Neural crest cell (in vitro differentiated cells): ENCODE measurements at regions not wholly inside any gene's neighbourhood (a gene's known extent, or its start where the extent isn't known, plus 50 kb on each side); places are given as distances from the start of the nearest gene placed in this dataset.

Source experiments
- DNase-seq: peaks from one replicate; pipeline ENCODE4 v3.0.0; 2021; ENCODE audit warnings: low read depth, mixed read lengths, low spot score
- H3K27ac Mint-ChIP-seq: one replicate; pipeline ENCODE4 v1.8.0; 2021; ENCODE audit warnings: mild to moderate bottlenecking, mixed read lengths; ENCODE audit not compliant: unreplicated experiment
- H3K27me3 Mint-ChIP-seq: 2 replicates; pipeline ENCODE4 v1.8.0; 2021; ENCODE audit warnings: low read depth, mild to moderate bottlenecking, mixed read lengths
- H3K36me3 Mint-ChIP-seq: 2 replicates; pipeline ENCODE4 v1.8.0; 2021; ENCODE audit warnings: low read depth, mild to moderate bottlenecking, mixed read lengths
- H3K4me1 Mint-ChIP-seq: 2 replicates; pipeline ENCODE4 v1.8.0; 2021; ENCODE audit warnings: mixed read lengths
- H3K4me3 Mint-ChIP-seq: one replicate; pipeline ENCODE4 v1.8.0; 2021; ENCODE audit warnings: mild to moderate bottlenecking, mixed read lengths
- H3K9me3 Mint-ChIP-seq: 2 replicates; pipeline ENCODE4 v1.8.0; 2021; ENCODE audit warnings: mixed read lengths
- TF ChIP-seq, protein P1 (sequence below): fragments of 200-600 bp; sonication (generic); conservative IDR thresholded peaks from 2 replicates; pipeline ENCODE4 v1.5.0; 2021; ENCODE audit warnings: antibody characterized with exemption, mild to moderate bottlenecking

DNA sequence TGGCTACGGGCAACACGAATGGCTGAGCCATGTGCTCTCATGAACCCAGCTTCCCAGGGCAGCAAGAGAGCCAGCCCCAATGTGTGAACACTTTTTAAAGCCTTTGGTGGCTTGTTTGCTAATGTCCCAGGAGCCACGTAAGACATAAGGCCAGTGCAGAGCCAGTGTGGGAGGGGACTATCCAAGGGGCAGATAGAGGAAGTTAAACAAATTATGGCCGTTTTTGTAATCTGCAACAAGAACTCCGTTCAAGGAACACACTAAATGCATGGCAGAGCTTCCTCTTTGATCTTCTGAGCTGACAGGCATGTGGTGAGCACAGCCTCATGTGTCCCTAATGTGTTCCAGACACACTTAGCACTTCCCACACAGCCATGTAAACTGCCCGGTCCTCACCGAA is 133.3 kb downstream of the TEX36 start:
- H3K4me3 Mint-ChIP-seq = no peak overlapping the region
- H3K36me3 Mint-ChIP-seq = no peaks in the 10 kb centered on the region
- H3K27me3 Mint-ChIP-seq = no peaks in the 10 kb centered on the region
- H3K4me1 Mint-ChIP-seq = peaks cover 30% of the 10 kb centered on the region
- peaks cover 6% of the 10 kb centered on the region for H3K9me3 Mint-ChIP-seq
- TF ChIP-seq, protein P1, sequence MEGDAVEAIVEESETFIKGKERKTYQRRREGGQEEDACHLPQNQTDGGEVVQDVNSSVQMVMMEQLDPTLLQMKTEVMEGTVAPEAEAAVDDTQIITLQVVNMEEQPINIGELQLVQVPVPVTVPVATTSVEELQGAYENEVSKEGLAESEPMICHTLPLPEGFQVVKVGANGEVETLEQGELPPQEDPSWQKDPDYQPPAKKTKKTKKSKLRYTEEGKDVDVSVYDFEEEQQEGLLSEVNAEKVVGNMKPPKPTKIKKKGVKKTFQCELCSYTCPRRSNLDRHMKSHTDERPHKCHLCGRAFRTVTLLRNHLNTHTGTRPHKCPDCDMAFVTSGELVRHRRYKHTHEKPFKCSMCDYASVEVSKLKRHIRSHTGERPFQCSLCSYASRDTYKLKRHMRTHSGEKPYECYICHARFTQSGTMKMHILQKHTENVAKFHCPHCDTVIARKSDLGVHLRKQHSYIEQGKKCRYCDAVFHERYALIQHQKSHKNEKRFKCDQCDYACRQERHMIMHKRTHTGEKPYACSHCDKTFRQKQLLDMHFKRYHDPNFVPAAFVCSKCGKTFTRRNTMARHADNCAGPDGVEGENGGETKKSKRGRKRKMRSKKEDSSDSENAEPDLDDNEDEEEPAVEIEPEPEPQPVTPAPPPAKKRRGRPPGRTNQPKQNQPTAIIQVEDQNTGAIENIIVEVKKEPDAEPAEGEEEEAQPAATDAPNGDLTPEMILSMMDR = no peak
- no peak for DNase-seq
- peak overlapping the region; percentile 87 for H3K27ac Mint-ChIP-seq

DNA sequence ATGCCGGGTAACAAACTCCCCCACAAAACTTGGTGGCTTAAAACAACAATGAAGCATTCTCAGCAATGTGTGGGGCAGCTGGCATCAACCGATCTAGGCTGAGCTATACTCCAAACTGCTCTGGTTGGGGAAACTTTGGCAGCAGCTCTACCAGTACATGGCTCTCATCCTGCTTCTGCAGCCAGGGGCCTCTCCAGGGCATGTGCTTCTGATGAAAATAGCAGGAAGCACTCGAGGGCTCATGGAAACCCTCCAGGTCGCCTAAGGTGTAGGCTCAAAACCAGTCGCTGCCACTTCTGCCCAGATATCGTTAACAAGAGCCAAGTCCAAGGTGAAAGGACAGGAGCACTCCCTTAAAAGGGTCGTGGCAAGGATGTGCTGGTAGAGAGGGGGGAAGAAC is 134.1 kb downstream of the TEX36 start:
- TF ChIP-seq, protein P1 = no peak
- Mint-ChIP-seq H3K27ac (no peak overlapping the region), H3K4me1 (peaks cover 32% of the 10 kb centered on the region), H3K9me3 (peaks cover 6% of the 10 kb centered on the region), H3K27me3 (no peaks in the 10 kb centered on the region), H3K4me3 (no peak overlapping the region), H3K36me3 (no peaks in the 10 kb centered on the region)
- no peak for DNase-seq

GRCh38 chr10:125548356-125548755 is 134.6 kb downstream of the TEX36 start:
- peaks cover 3% of the 10 kb centered on the region for H3K9me3 Mint-ChIP-seq
- H3K4me3 Mint-ChIP-seq = no peak overlapping the region
- H3K4me1 Mint-ChIP-seq = peaks cover 37% of the 10 kb centered on the region
- H3K27ac Mint-ChIP-seq = no peak overlapping the region
- H3K36me3 Mint-ChIP-seq = no peaks in the 10 kb centered on the region
- no peaks in the 10 kb centered on the region for H3K27me3 Mint-ChIP-seq
- no peak for DNase-seq
- TF ChIP-seq, protein P1 = no peak

GRCh38 chr10:125547010-125547650 is 135.8 kb downstream of the TEX36 start:
- Mint-ChIP-seq H3K4me1 (peaks cover 42% of the 10 kb centered on the region), H3K9me3 (no peaks in the 10 kb centered on the region), H3K27me3 (no peaks in the 10 kb centered on the region), H3K4me3 (no peak overlapping the region), H3K36me3 (no peaks in the 10 kb centered on the region), H3K27ac (no peak overlapping the region)
- no peak for DNase-seq
- TF ChIP-seq, protein P1 = no peak

GRCh38 chr10:125543796-125544195 is 139.2 kb downstream of the TEX36 start:
- Mint-ChIP-seq H3K27ac (no peak overlapping the region), H3K4me3 (no peak overlapping the region), H3K9me3 (no peaks in the 10 kb centered on the region), H3K27me3 (no peaks in the 10 kb centered on the region), H3K4me1 (peaks cover 25% of the 10 kb centered on the region), H3K36me3 (no peaks in the 10 kb centered on the region)
- TF ChIP-seq, protein P1 = no peak
- no peak for DNase-seq
